ENCODE measurements at regions not wholly inside any gene's neighbourhood (a gene's known extent, or its start where the extent isn't known, plus 50 kb on each side); places are given as distances from the start of the nearest gene placed in this dataset.

GRCh38 chr2:33806041-33806440 is 206.9 kb upstream of the FAM98A start:
- H3K27me3 ChIP-seq (ENCODE audit: insufficient read depth, low read length): no peaks in the 10 kb centered on the region
- H3K4me3 ChIP-seq (ENCODE audit: low read length): no peak overlapping the region
- H3K36me3 ChIP-seq (ENCODE audit: insufficient read depth, low read depth, low read length): no peaks in the 10 kb centered on the region
- no peaks in the 10 kb centered on the region for H3K9me3 ChIP-seq (ENCODE audit: insufficient read depth, low read depth, low read length)
- H3K9ac ChIP-seq (ENCODE audit: low read depth, low read length): no peak overlapping the region
- no peak overlapping the region for H3K27ac ChIP-seq (ENCODE audit: low read length)
- peaks cover 13% of the 10 kb centered on the region for H3K4me1 ChIP-seq (ENCODE audit: insufficient read depth, low read length)

GRCh38 chr2:33804155-33804554 is 205.1 kb upstream of the FAM98A start:
- Histone ChIP-seq H3K4me3 (ENCODE audit: low read length) (no peak overlapping the region), H3K27me3 (ENCODE audit: insufficient read depth, low read length) (no peaks in the 10 kb centered on the region), H3K4me1 (ENCODE audit: insufficient read depth, low read length) (0 out of 2 replicates have a peak, but pooled peaks cover 3% of the 10 kb centered on the region), H3K27ac (ENCODE audit: low read length) (no peak overlapping the region), H3K9ac (ENCODE audit: low read depth, low read length) (no peak overlapping the region), H3K9me3 (ENCODE audit: insufficient read depth, low read depth, low read length) (no peaks in the 10 kb centered on the region), H3K36me3 (ENCODE audit: insufficient read depth, low read depth, low read length) (no peaks in the 10 kb centered on the region)

DNA sequence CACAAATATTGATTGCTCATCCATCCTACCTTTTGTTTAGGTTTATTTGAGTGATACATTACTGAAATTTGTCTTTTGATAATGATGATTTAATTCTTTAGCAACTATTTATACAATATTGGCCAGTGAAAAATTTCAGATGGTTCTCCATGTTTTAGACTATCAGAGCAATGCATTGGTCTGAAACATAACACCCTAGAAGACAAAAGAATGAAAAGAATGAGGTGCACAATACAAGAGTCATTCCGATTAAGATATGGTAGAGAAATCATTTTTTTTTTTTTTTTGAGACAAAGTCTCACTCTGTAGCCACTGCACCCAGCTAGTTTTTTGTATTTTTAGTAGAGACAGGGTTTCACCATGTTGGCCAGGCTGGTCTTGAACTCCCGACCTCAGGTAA is 197.4 kb upstream of the FAM98A start:
- H3K36me3 ChIP-seq (ENCODE audit: insufficient read depth, low read depth, low read length): no peaks in the 10 kb centered on the region
- H3K27ac ChIP-seq (ENCODE audit: low read length): no peak overlapping the region
- no peaks in the 10 kb centered on the region for H3K27me3 ChIP-seq (ENCODE audit: insufficient read depth, low read length)
- no peak overlapping the region for H3K4me3 ChIP-seq (ENCODE audit: low read length)
- no peaks in the 10 kb centered on the region for H3K4me1 ChIP-seq (ENCODE audit: insufficient read depth, low read length)
- H3K9me3 ChIP-seq (ENCODE audit: insufficient read depth, low read depth, low read length): no peaks in the 10 kb centered on the region
- no peak overlapping the region for H3K9ac ChIP-seq (ENCODE audit: low read depth, low read length)

GRCh38 chr2:33791625-33792024 is 192.5 kb upstream of the FAM98A start:
- H3K27ac ChIP-seq (ENCODE audit: low read length): no peak overlapping the region
- H3K27me3 ChIP-seq (ENCODE audit: insufficient read depth, low read length): no peaks in the 10 kb centered on the region
- no peaks in the 10 kb centered on the region for H3K4me1 ChIP-seq (ENCODE audit: insufficient read depth, low read length)

GRCh38 chr2:33788044-33788443 is 188.9 kb upstream of the FAM98A start:
- no peaks in the 10 kb centered on the region for H3K4me1 ChIP-seq (ENCODE audit: insufficient read depth, low read length)
- H3K4me3 ChIP-seq (ENCODE audit: low read length): no peak overlapping the region
- no peak overlapping the region for H3K27ac ChIP-seq (ENCODE audit: low read length)
- no peaks in the 10 kb centered on the region for H3K9me3 ChIP-seq (ENCODE audit: insufficient read depth, low read depth, low read length)
- H3K9ac ChIP-seq (ENCODE audit: low read depth, low read length): no peak overlapping the region
- no peaks in the 10 kb centered on the region for H3K27me3 ChIP-seq (ENCODE audit: insufficient read depth, low read length)
- no peaks in the 10 kb centered on the region for H3K36me3 ChIP-seq (ENCODE audit: insufficient read depth, low read depth, low read length)

More at GRCh38 chr2:33791625-33792024, 192.5 kb upstream of the FAM98A start:
- H3K9ac ChIP-seq (ENCODE audit: low read depth, low read length): no peak overlapping the region
- no peaks in the 10 kb centered on the region for H3K9me3 ChIP-seq (ENCODE audit: insufficient read depth, low read depth, low read length)
- no peak overlapping the region for H3K4me3 ChIP-seq (ENCODE audit: low read length)
- H3K36me3 ChIP-seq (ENCODE audit: insufficient read depth, low read depth, low read length): no peaks in the 10 kb centered on the region

DNA sequence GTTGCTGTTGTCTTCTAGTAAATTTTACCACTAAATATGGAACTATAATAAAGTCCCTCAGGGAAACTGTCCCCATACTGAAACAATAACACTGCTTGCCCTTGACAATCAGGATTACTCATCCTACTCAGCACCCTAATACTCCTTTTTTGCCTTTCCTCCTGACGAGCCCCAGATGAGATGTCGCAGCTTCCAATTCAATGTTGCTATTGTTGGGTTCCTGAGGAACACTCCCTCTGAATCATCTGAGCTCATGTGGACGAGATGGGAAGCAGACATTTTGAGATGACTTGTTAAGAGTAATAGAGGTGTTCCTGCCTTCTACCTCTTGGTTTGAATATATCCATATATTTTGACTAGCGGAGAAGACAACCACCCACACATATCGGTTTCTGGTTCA is 187.8 kb upstream of the FAM98A start:
- H3K9me3 ChIP-seq (ENCODE audit: insufficient read depth, low read depth, low read length): no peaks in the 10 kb centered on the region

DNA sequence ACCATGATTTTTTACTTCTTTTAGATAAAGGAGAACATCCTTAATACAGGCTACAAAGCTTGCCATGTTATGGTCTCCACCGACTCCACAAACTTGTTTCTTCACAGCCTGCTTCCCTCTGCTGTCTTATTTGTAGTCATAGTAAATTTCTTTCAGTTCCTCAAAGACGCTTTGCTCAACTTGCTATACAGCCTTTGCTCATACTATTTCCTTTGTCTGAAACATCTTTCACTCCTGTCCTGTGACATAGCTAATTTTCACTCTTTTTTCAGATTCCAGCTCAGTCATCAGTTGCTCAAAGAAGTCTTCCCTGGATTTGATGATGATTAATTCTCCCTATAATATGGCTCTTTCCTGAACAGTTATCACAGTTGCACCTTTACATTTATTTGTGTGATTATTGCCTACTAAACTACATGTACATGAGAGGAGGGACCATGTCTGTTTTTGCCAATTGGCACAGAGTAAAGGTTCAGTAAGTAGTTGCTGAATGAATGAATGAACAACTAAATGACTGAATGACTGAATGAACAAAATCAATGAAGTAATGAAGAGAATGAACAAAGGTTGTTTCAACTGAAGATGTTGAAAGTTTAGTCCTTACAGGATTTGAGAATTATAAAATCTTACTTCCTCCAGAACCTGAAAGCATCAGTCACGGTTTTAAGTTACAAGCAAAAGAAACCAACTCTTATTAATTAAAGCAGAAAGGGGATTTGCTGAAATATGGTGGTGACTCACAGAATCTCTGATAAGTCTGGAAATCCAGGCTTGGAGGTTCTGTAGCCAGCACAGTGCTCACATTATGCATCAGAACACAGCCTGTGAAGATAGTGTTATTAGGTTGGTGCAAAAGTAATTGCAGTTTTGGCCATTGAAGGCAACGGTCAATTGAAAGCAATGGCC is 186.4 kb upstream of the FAM98A start:
- Histone ChIP-seq H3K4me3 (ENCODE audit: low read length) (no peak overlapping the region), H3K36me3 (ENCODE audit: insufficient read depth, low read depth, low read length) (no peaks in the 10 kb centered on the region), H3K9ac (ENCODE audit: low read depth, low read length) (no peak overlapping the region), H3K4me1 (ENCODE audit: insufficient read depth, low read length) (no peaks in the 10 kb centered on the region), H3K9me3 (ENCODE audit: insufficient read depth, low read depth, low read length) (no peaks in the 10 kb centered on the region), H3K27me3 (ENCODE audit: insufficient read depth, low read length) (no peaks in the 10 kb centered on the region), H3K27ac (ENCODE audit: low read length) (no peak overlapping the region)

More for the DNA sequence above, 187.8 kb upstream of the FAM98A start:
- Histone ChIP-seq H3K4me3 (ENCODE audit: low read length) (no peak overlapping the region), H3K36me3 (ENCODE audit: insufficient read depth, low read depth, low read length) (no peaks in the 10 kb centered on the region), H3K4me1 (ENCODE audit: insufficient read depth, low read length) (no peaks in the 10 kb centered on the region), H3K9ac (ENCODE audit: low read depth, low read length) (no peak overlapping the region), H3K27ac (ENCODE audit: low read length) (no peak overlapping the region), H3K27me3 (ENCODE audit: insufficient read depth, low read length) (no peaks in the 10 kb centered on the region)

GRCh38 chr2:33784488-33784887 is 185.4 kb upstream of the FAM98A start:
- H3K9me3 ChIP-seq (ENCODE audit: insufficient read depth, low read depth, low read length): no peaks in the 10 kb centered on the region
- no peak overlapping the region for H3K27ac ChIP-seq (ENCODE audit: low read length)
- no peak overlapping the region for H3K4me3 ChIP-seq (ENCODE audit: low read length)
- H3K9ac ChIP-seq (ENCODE audit: low read depth, low read length): no peak overlapping the region
- no peaks in the 10 kb centered on the region for H3K27me3 ChIP-seq (ENCODE audit: insufficient read depth, low read length)
- no peaks in the 10 kb centered on the region for H3K36me3 ChIP-seq (ENCODE audit: insufficient read depth, low read depth, low read length)
- H3K4me1 ChIP-seq (ENCODE audit: insufficient read depth, low read length): no peaks in the 10 kb centered on the region

GRCh38 chr2:33782395-33783230 is 183.5 kb upstream of the FAM98A start:
- no peaks in the 10 kb centered on the region for H3K9me3 ChIP-seq (ENCODE audit: insufficient read depth, low read depth, low read length)
- H3K27me3 ChIP-seq (ENCODE audit: insufficient read depth, low read length): no peaks in the 10 kb centered on the region
- no peaks in the 10 kb centered on the region for H3K36me3 ChIP-seq (ENCODE audit: insufficient read depth, low read depth, low read length)
- no peak overlapping the region for H3K4me3 ChIP-seq (ENCODE audit: low read length)
- H3K27ac ChIP-seq (ENCODE audit: low read length): no peak overlapping the region
- H3K4me1 ChIP-seq (ENCODE audit: insufficient read depth, low read length): no peaks in the 10 kb centered on the region
- H3K9ac ChIP-seq (ENCODE audit: low read depth, low read length): no peak overlapping the region

GRCh38 chr2:33777786-33778185 is 178.7 kb upstream of the FAM98A start:
- H3K36me3 ChIP-seq (ENCODE audit: insufficient read depth, low read depth, low read length): no peaks in the 10 kb centered on the region
- no peak overlapping the region for H3K9ac ChIP-seq (ENCODE audit: low read depth, low read length)
- H3K9me3 ChIP-seq (ENCODE audit: insufficient read depth, low read depth, low read length): no peaks in the 10 kb centered on the region
- H3K4me3 ChIP-seq (ENCODE audit: low read length): no peak overlapping the region
- no peaks in the 10 kb centered on the region for H3K4me1 ChIP-seq (ENCODE audit: insufficient read depth, low read length)
- no peaks in the 10 kb centered on the region for H3K27me3 ChIP-seq (ENCODE audit: insufficient read depth, low read length)
- H3K27ac ChIP-seq (ENCODE audit: low read length): no peak overlapping the region

GRCh38 chr2:33775306-33775705 is 176.2 kb upstream of the FAM98A start:
- Histone ChIP-seq H3K9ac (ENCODE audit: low read depth, low read length) (no peak overlapping the region), H3K4me3 (ENCODE audit: low read length) (no peak overlapping the region), H3K4me1 (ENCODE audit: insufficient read depth, low read length) (no peaks in the 10 kb centered on the region), H3K27me3 (ENCODE audit: insufficient read depth, low read length) (no peaks in the 10 kb centered on the region), H3K27ac (ENCODE audit: low read length) (no peak overlapping the region), H3K9me3 (ENCODE audit: insufficient read depth, low read depth, low read length) (no peaks in the 10 kb centered on the region), H3K36me3 (ENCODE audit: insufficient read depth, low read depth, low read length) (no peaks in the 10 kb centered on the region)

GRCh38 chr2:33770023-33770422 is 170.9 kb upstream of the FAM98A start:
- H3K36me3 ChIP-seq (ENCODE audit: insufficient read depth, low read depth, low read length): no peaks in the 10 kb centered on the region
- H3K9me3 ChIP-seq (ENCODE audit: insufficient read depth, low read depth, low read length): no peaks in the 10 kb centered on the region
- H3K4me3 ChIP-seq (ENCODE audit: low read length): no peak overlapping the region
- no peak overlapping the region for H3K9ac ChIP-seq (ENCODE audit: low read depth, low read length)
- peaks cover 6% of the 10 kb centered on the region; the same call in 1 of the 2 replicates for H3K4me1 ChIP-seq (ENCODE audit: insufficient read depth, low read length)
- no peaks in the 10 kb centered on the region for H3K27me3 ChIP-seq (ENCODE audit: insufficient read depth, low read length)
- no peak overlapping the region for H3K27ac ChIP-seq (ENCODE audit: low read length)

All from iPS-20b (cell line).